ENCODE measurements at regions not wholly inside any gene's neighbourhood (a gene's known extent, or its start where the extent isn't known, plus 50 kb on each side); places are given as distances from the start of the nearest gene placed in this dataset.
"Not testable (repeated sequence)": the region's sequence is repeated elsewhere in the genome, so short reads cannot be mapped to it uniquely, and the experiment has no call there.

- DNase-seq, result no peak
Observed at GRCh38 chr3:137464341-137464740, 299.8 kb upstream of the SOX14 start.

- DNase-seq, result no peak
Observed at GRCh38 chr3:137468446-137468845, 295.7 kb upstream of the SOX14 start.

GRCh38 chr3:137469263-137469662 lies 294.9 kb upstream of the SOX14 start:
- no peak for DNase-seq

- DNase-seq, result no peak
Observed at GRCh38 chr3:137471130-137471529, 293.0 kb upstream of the SOX14 start.

- no peak for DNase-seq
Observed at GRCh38 chr3:137471558-137472204, 292.4 kb upstream of the SOX14 start.

DNA sequence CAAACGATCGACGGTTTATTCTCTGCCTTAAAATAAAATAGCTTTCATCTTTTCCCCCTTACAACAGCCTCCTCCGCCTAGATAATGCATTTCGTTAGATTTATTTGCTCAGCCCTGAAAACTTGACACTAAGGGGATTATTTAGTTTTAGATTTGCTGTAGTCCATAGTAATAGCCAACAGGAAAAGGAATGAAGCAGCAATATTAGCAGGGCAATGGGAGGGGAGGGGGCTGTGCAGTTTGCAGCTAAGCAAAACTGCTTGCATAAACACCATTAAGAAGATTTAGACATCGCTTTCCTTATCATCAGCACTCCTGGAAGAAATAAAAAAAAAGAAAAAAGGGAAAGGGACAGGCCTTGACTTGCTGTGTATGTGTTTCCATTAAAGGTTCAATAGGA lies 286.5 kb upstream of the SOX14 start:
- no peak for DNase-seq

DNA sequence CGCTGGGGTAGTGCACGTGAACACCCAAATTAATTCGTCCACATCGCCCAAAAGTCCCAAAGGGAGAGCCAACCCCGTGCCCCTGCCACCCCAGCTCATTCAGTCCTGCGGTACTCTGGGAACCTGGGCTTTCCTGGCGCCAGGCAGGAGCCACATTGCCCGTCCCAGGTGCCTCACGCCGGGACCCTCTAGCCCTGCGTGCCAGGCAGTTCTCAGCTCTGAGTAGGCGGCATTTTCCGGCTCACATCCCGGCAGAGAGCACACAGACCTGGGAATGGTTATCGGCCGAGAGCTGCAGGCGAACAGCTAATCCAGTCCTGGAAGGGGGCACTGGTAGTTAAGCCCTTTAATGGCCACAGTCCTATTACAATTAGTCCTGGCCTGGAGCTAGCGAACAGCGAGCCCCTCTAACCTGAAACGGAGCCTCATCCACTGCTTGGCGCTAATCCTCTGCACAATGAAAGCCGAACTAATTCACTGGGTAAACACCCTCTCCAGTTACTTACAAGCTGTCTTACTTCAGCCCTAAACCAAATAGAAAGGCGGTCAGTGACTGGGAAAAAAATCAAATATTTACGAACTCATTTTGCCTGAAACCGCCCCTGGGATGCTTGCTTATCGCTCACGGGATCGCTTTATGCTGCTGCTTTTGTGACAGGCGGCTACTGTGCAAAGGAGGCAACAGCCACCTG lies 254.6 kb upstream of the SOX14 start:
- DNase-seq, result no peak

DNA sequence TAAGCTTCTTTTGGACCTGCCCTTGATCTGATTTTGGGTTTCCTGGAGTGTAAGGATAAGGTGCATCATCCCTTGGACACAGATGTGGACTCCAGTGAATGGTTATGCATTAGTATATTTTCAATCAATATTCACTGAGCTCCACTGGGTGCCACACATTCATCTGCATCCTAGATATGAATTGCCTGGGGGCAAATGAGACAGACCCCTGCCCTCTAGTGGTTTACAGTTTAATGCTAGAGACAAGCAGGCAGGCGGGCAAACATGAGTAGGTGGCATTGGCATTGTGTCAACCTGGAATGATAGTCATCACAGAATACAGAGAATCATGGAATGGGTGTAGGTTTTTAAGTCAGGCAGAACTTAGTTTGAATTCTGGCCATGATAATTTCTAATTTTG lies 252.5 kb upstream of the SOX14 start:
- no peak for DNase-seq

- DNase-seq, result no peak
Observed at GRCh38 chr3:137514853-137515252, 249.3 kb upstream of the SOX14 start.

- DNase-seq, result no peak
Observed at GRCh38 chr3:137519602-137520001, 244.5 kb upstream of the SOX14 start.

DNA sequence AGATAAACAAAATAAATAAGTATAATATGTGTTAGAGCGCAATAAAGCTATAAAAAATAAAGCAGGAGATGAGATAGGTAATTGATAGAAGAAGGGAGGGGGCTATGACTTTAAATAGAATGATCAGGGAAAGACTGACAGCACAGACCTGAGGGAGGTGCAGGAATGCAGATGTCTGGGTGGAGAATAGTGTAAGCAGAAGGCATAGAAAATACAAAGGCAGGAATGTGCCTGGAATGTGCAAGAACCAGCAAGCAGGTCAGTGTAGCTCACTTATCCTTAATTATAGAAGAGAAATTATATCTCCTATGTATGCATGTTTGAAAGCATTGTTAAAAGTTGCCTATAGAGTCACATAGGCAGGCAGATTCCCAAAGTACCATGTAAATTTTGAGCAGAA lies 239.4 kb upstream of the SOX14 start:
- no peak for DNase-seq

GRCh38 chr3:137525471-137525870 lies 238.6 kb upstream of the SOX14 start:
- DNase-seq, result no peak

DNA sequence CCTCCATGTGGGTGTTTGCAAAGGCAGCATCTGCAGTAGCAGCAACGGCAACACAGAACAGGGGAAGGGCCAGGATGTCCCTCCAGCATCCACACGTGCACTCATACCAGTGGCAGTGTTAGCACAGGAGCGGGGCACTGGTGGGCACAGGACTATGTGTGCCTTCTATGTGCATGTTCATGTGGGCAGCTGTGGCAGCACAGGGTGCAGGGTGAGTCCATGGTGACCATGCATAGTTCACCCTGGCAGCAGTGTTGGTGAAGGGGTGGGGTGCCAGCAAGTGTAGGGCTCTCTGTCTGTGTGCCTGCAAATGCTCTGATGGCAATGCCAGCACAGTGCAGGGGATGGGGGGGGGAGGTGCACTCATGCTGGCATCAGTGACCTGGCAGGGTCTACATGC lies 222.1 kb upstream of the SOX14 start:
- DNase-seq, result no peak

GRCh38 chr3:137554242-137554641 lies 209.9 kb upstream of the SOX14 start:
- no peak for DNase-seq

GRCh38 chr3:137568880-137569279 lies 195.2 kb upstream of the SOX14 start:
- DNase-seq, result no peak

DNA sequence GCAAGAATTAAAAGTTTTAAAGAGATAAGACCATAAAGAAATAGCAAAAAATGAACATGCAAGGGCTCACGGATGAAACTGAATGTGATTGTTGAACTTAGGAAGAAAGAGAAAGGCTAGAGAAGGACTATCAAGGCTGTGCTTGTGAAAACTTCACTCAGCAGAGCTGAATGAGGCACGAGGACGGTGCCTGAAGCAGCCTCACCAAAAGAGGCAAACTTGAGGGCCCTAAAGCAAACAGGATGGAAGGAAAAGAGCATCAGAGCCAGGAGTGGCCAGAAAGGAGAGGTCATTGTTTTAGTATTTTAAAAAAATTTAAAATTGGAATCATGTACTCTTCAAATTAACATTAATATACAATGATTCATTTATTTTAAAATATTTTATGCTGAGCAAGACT lies 191.2 kb upstream of the SOX14 start:
- DNase-seq, result no peak

GRCh38 chr3:137582484-137582883 lies 181.6 kb upstream of the SOX14 start:
- no peak for DNase-seq

GRCh38 chr3:137583256-137583655 lies 180.9 kb upstream of the SOX14 start:
- DNase-seq, result no peak

GRCh38 chr3:137588871-137589270 lies 175.2 kb upstream of the SOX14 start:
- DNase-seq, result no peak

GRCh38 chr3:137595415-137595814 lies 168.7 kb upstream of the SOX14 start:
- DNase-seq, result not testable (repeated sequence)

GRCh38 chr3:137610723-137611122 lies 153.4 kb upstream of the SOX14 start:
- no peak for DNase-seq

GRCh38 chr3:137612291-137612690 lies 151.8 kb upstream of the SOX14 start:
- no peak for DNase-seq

- no peak for DNase-seq
Observed at GRCh38 chr3:137615659-137616418, 148.3 kb upstream of the SOX14 start.

Data from suppressor macrophage treated with lipopolysaccharide for 4 hours (primary cell).